Testis (tissue), 2 donors: ENCODE measurements at regions not wholly inside any gene's neighbourhood (a gene's known extent, or its start where the extent isn't known, plus 50 kb on each side); places are given as distances from the start of the nearest gene placed in this dataset.

Experiments
- POLR2A ChIP-seq: fragments of 450-650 bp; IDR thresholded peaks from one replicate; pipeline ENCODE4 v1.6.1; 2017; ENCODE audit warnings: antibody characterized with exemption, mild to moderate bottlenecking, moderate library complexity
- TF ChIP-seq, protein P1 (sequence below), 3 experiments: fragments of 450-650 bp in 2 of 3; fragments of 200-600 bp in 1 of 3; sonication (generic) in 1 of 3; IDR thresholded peaks; one replicate each; pipeline ENCODE4 v1.5.1; 2016 to 2019; ENCODE audit warnings: antibody characterized with exemption in 3 of 3, mild to moderate bottlenecking in 2 of 3, moderate library complexity in 1 of 3

DNA sequence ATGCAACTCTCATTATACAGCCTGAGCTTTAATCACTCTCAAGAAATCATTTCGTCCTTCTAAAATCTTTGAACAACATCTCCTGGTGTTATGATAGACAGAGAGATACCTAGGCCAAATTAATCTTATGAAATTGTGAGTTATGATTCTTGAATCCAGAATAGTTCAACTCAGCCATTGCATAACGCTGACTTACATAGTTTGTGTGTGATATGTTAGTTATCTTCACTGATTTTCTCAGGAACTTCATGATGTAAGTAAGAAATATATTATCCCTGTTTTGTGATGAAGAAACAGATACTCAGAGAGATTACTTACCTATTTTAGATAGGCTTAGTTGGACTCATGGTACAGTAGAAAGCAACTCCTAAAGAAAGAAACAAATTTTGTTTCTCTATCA is 684.4 kb downstream of the ZEB2 start:
- TF ChIP-seq, protein P1, sequence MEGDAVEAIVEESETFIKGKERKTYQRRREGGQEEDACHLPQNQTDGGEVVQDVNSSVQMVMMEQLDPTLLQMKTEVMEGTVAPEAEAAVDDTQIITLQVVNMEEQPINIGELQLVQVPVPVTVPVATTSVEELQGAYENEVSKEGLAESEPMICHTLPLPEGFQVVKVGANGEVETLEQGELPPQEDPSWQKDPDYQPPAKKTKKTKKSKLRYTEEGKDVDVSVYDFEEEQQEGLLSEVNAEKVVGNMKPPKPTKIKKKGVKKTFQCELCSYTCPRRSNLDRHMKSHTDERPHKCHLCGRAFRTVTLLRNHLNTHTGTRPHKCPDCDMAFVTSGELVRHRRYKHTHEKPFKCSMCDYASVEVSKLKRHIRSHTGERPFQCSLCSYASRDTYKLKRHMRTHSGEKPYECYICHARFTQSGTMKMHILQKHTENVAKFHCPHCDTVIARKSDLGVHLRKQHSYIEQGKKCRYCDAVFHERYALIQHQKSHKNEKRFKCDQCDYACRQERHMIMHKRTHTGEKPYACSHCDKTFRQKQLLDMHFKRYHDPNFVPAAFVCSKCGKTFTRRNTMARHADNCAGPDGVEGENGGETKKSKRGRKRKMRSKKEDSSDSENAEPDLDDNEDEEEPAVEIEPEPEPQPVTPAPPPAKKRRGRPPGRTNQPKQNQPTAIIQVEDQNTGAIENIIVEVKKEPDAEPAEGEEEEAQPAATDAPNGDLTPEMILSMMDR (IDR thresholded peaks at IDR 0.05), result no peak
- TF ChIP-seq POLR2A, result no peak
